ENCODE measurements at regions not wholly inside any gene's neighbourhood (a gene's known extent, or its start where the extent isn't known, plus 50 kb on each side); places are given as distances from the start of the nearest gene placed in this dataset.

DNA sequence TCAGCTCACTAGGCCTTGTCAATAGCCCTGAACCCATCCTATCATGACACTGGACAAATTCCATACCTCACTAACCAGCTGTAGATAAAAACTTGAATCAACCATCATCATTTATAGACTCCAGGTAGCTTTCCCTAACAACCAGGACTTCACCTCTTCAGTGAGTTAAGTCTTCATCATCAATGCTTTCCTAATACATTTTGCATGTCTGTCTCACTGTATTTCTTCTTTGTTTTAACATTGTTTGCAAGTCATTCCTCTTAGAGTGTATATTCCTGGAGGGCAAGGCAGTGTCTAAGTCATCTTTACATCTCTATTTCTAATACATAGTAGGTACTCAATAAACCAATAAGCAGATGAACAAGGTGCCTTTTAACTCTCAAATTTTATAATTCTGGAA is 123.4 kb upstream of the RFC3 start:
- DNase-seq (ENCODE audit: low spot score) = no peak
- TF ChIP-seq, protein P1, sequence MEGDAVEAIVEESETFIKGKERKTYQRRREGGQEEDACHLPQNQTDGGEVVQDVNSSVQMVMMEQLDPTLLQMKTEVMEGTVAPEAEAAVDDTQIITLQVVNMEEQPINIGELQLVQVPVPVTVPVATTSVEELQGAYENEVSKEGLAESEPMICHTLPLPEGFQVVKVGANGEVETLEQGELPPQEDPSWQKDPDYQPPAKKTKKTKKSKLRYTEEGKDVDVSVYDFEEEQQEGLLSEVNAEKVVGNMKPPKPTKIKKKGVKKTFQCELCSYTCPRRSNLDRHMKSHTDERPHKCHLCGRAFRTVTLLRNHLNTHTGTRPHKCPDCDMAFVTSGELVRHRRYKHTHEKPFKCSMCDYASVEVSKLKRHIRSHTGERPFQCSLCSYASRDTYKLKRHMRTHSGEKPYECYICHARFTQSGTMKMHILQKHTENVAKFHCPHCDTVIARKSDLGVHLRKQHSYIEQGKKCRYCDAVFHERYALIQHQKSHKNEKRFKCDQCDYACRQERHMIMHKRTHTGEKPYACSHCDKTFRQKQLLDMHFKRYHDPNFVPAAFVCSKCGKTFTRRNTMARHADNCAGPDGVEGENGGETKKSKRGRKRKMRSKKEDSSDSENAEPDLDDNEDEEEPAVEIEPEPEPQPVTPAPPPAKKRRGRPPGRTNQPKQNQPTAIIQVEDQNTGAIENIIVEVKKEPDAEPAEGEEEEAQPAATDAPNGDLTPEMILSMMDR (IDR thresholded peaks at IDR 0.05; ENCODE audit: extremely low read depth, insufficient read depth, missing control alignments) = no peak
- in situ Hi-C loops (cut with MboI; ENCODE audit: low pct_unique_long_range_greater_than_20kb, low sequenced_read_pairs, unreplicated experiment) = no loop called here

GRCh38 chr13:33696530-33696929 is 121.4 kb upstream of the RFC3 start:
- no peak for DNase-seq (ENCODE audit: low spot score)
- in situ Hi-C loops (cut with MboI; ENCODE audit: low pct_unique_long_range_greater_than_20kb, low sequenced_read_pairs, unreplicated experiment) = no loop called here
- TF ChIP-seq, protein P1 (IDR thresholded peaks at IDR 0.05; ENCODE audit: extremely low read depth, insufficient read depth, missing control alignments) = no peak

DNA sequence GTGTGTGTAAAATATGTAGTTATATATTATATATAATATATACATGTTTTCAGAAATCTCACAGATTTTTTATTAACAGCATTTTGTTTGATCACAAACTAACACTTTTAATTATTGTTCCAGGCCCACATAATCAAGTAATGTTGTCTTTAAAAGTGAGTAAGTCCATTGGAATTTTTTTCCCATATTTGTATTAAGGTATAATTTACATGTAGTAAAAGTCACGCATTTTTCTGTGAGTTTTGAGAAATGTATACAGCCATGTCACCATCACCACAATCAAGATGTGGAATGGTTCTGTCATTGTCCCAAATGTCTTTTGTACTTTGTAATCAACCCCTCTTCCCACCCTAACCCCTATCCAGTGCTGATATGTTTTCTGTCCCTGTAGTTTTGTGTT is 120.0 kb upstream of the RFC3 start:
- in situ Hi-C loops (cut with MboI; ENCODE audit: low pct_unique_long_range_greater_than_20kb, low sequenced_read_pairs, unreplicated experiment) = no loop called here
- TF ChIP-seq, protein P1 (IDR thresholded peaks at IDR 0.05; ENCODE audit: extremely low read depth, insufficient read depth, missing control alignments) = no peak
- DNase-seq (ENCODE audit: low spot score) = no peak

GRCh38 chr13:33707449-33707848 is 110.5 kb upstream of the RFC3 start:
- TF ChIP-seq, protein P1 (IDR thresholded peaks at IDR 0.05; ENCODE audit: extremely low read depth, insufficient read depth, missing control alignments) = no peak
- DNase-seq (ENCODE audit: low spot score) = no peak
- in situ Hi-C loops (cut with MboI; ENCODE audit: low pct_unique_long_range_greater_than_20kb, low sequenced_read_pairs, unreplicated experiment) = loop anchor here (25.0 kb wide), 3 partner anchors 495 to 1455 kb away; partner anchors contain the start of gene PDS5B

DNA sequence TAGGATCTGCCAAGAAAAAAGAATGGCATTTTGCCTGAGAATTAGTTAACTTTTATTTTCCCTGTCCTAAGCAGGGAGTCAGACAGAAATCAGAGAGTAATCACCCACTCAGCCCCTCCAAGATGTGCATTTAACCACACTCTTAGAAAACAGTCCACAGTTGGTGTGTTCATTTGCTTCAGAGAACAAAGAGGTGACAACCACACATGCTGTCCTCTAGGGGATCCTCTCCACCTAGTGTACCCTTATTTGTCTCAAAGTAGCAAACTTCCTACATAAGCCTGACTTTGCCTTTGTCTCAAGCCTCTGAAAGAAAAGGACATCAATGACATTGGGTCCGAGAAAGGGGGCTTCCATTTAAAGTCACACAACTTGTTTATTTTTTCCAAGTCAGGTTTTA is 107.0 kb upstream of the RFC3 start:
- in situ Hi-C loops (cut with MboI; ENCODE audit: low pct_unique_long_range_greater_than_20kb, low sequenced_read_pairs, unreplicated experiment) = loop anchor here (25.0 kb wide), 3 partner anchors 499 to 1451 kb away; partner anchors contain the start of gene PDS5B
- no peak for DNase-seq (ENCODE audit: low spot score)
- TF ChIP-seq, protein P1 (IDR thresholded peaks at IDR 0.05; ENCODE audit: extremely low read depth, insufficient read depth, missing control alignments) = no peak

DNA sequence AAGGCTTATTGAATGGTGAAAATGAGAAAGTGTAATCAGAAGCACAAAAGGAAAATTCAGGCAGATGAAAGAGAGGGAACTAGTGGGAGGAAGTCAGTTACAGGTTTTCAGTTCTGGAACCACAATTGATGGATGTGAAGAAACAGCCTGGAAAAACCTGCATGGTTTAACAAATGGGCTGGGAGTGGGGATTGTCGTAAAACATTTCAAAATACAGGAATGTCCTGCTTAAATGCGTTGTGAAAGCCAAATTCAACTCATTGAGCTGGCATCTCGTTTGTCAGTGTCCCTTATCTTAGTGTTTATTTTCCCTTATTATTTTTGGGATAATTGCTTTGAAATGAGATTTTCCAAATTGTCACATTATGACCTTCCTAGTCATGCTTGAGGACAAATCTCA is 106.5 kb upstream of the RFC3 start:
- TF ChIP-seq, protein P1 (IDR thresholded peaks at IDR 0.05; ENCODE audit: extremely low read depth, insufficient read depth, missing control alignments) = no peak
- DNase-seq (ENCODE audit: low spot score) = no peak
- in situ Hi-C loops (cut with MboI; ENCODE audit: low pct_unique_long_range_greater_than_20kb, low sequenced_read_pairs, unreplicated experiment) = loop anchor here (25.0 kb wide), 3 partner anchors 499 to 1451 kb away; partner anchors contain the start of gene PDS5B

- in situ Hi-C loops (cut with MboI; ENCODE audit: low pct_unique_long_range_greater_than_20kb, low sequenced_read_pairs, unreplicated experiment) = loop anchor here (25.0 kb wide), 3 partner anchors 505 to 1445 kb away; partner anchors contain the start of gene PDS5B
- TF ChIP-seq, protein P1 (IDR thresholded peaks at IDR 0.05; ENCODE audit: extremely low read depth, insufficient read depth, missing control alignments) = no peak
- DNase-seq (ENCODE audit: low spot score) = no peak
These were observed 100.2 kb upstream of the RFC3 start for GRCh38 chr13:33717775-33718174.
